Activated T-cell treated with anti-CD3 and anti-CD28 coated beads for 1 hour (primary cell): ENCODE measurements at regions not wholly inside any gene's neighbourhood (a gene's known extent, or its start where the extent isn't known, plus 50 kb on each side); places are given as distances from the start of the nearest gene placed in this dataset.
"Not testable (repeated sequence)": the region's sequence is repeated elsewhere in the genome, so short reads cannot be mapped to it uniquely, and the experiment has no call there.

Experiments used
- DNase-seq: peaks from one replicate; pipeline ENCODE4 v3.0.0-alpha.2; 2020; ENCODE audit warnings: low read depth

- DNase-seq, result no peak
Observed at GRCh38 chrX:53883196-53883595, 161.1 kb downstream of the PHF8 start.

DNA sequence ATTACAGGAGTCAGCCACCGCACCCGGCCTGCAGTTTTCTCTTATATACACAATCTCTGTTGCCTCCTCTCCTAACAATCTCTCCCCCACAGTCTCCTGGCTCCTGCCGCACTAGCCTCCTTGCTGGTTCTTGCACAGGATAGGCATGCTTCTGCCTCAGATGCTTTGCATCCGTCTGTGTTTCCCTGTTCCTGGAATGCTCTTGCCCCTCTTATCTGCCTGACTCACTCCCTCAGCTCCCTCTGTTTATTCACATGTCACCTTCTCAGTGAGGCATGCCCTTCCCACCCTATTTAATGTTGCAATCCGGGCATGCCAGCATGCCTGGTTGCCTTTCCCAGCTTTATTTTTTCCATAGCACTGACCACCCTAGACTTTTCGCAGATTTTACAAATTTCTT is 161.9 kb downstream of the PHF8 start:
- DNase-seq, result no peak

DNA sequence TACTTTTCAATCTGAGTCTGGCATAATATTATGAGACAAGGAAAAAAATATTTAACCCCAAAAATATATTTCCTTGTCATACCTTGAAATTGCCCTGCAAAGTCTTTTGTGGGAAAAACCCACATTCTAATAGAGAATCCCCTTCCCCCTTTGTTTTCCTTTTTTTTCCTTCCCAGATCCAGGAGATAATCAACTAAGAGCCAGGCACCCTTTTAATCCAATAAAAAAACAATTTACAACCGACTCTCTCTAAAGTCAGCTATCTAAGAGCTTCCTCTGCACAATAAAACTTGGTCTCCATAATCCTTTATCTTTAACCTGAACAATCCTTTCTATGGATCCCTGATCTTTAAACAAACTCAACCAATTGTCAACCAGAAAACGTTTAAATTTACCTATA is 163.5 kb downstream of the PHF8 start:
- DNase-seq, result not testable (repeated sequence)

DNA sequence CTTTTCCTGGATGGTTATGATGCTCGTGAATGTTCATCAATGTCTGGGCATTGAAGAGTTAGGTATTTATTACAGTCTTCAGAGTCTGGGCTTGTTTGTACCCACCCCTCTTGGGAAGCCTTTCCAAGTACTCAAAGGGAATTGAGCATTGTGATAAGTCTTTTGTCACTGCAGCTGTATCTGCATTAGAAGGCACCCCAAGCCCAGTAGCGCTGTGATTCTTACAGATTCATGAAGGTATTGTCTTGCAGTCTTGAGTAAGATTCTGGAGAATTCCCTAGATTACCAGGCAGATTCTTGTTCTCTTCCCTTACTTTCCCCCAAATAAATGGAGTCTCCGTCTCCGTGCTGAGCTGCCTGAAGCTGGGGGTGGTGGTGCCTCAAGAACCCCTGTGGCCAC is 173.4 kb upstream of the HUWE1 start:
- no peak for DNase-seq

DNA sequence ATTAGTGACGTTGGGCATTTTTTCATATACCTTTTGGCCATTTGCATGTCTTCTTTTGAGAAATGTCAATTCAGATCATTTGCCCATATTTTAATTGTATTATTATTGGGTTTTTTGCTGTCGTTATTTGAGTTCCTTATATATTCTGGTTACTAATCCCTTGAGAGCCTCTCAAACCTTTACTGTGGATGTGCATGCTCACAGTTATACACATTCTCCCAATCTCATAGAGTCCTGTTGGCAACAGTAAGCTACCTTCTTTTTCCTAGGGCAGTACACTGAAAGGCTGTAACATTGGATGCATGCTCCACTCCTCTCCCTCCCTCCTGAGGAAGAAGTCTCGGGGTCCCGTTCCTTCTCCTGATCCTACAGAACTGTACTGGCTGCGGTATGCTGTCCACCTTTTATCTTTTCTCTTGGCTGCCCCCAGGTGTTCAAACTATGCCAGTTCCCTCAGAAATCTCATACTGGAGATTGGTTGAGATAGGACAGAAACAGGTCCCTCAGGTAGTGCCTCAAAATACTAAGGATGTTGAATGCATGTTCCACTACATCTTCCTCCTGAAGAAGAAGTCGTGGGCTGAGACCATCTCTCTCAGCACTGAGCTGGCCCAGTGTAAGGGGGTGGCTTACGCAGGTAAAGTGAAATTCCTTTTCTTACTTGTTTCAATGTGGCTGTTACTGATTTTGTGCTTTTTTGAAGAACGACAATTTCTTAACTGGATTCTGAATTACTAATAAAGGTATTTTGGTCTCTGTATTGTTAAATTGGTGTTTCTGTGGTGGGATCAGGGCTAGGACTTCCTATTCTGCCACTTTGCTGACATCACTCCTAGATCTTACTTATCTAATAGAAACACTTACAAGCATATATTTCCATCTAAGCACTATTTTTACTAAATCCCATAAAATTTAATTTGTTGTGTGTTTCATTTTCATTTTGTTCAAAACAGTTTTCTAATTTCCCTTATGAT is 145.4 kb upstream of the HUWE1 start:
- peak; percentile 5 for DNase-seq

- DNase-seq, result no peak
Observed at GRCh38 chrX:53824686-53825085, 138.2 kb upstream of the HUWE1 start.

- not testable (repeated sequence) for DNase-seq
Observed at GRCh38 chrX:53818115-53818514, 131.6 kb upstream of the HUWE1 start.

GRCh38 chrX:53817548-53817947 is 131.0 kb upstream of the HUWE1 start:
- DNase-seq, result no peak

DNA sequence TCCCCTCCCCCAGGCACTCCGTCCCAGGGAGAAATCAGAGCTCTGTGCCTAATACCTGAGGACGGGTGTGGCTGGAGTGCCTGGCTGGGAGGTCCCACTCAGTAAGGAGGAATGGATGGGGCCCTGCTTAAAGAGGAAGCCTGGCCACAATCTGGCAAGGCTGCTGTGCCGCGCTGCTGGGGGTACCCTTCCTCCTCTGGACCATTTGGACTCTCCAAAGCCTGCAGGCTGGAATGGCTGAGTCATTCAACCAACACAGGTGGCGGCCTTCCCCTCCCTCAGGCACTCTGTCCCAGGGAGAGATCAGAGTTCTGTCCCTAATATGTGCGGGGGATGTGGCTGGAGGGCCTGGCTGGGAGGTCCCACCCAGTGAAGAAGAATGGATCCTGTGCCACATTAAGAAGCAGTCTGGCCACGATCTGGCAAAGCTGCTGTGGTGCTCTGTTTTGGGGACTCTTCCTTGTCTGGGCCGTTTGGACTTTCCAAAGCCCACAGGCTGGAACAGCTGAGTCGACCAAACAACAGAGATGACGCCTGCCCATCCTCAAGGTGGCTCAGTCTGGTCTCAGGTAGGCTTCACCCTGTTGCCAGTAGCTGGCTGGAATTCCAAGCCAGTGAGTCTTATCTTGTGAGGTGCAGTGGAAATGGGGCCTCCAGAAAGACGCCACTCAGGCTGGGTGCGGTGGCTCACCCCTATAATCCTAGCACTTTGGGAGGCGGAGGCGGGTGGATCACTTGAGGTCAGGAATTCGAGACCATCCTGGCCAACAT is 127.3 kb upstream of the HUWE1 start:
- no peak for DNase-seq

DNA sequence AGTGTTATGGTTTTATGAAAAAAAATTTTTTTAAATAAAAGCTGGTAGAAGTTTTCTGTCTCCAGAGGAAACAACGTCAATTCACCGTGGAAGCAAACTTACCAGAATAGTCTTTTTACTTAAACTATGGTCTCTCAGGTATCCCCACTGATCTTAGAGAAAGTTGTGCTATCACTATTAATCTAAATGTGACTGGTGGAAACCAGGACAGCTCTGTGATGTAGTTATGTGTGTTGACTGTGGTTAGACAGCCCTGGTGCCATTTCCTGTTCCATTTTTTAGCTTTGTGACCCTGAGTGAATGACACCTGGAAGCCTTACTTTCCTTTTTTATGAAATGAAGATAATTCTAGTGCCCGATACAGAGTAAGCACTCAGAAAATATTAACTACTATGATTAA is 111.8 kb upstream of the HUWE1 start:
- no peak for DNase-seq

GRCh38 chrX:53795576-53795975 is 109.1 kb upstream of the HUWE1 start:
- no peak for DNase-seq

GRCh38 chrX:53794181-53794580 is 107.7 kb upstream of the HUWE1 start:
- no peak for DNase-seq

DNA sequence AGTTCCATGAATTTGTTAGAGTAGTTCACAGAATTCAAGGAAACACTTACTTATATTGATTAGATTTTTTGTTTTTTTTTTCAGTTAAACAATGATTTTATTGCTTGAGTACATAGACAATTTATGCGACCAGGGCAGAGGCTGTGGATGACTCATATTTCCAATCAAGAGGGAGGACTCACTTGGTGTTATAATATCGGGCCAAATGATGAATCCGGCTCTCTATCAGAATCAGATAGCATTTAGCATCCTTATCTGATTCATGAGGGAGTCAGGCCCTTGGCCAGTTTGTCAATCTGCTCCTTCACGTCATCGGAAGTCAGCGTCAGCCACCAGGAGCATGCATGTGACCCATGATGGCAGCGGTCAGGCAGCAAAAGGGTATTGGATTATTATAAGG is 82.3 kb upstream of the HUWE1 start:
- no peak for DNase-seq

GRCh38 chrX:53768451-53768850 is 81.9 kb upstream of the HUWE1 start:
- DNase-seq, result no peak

DNA sequence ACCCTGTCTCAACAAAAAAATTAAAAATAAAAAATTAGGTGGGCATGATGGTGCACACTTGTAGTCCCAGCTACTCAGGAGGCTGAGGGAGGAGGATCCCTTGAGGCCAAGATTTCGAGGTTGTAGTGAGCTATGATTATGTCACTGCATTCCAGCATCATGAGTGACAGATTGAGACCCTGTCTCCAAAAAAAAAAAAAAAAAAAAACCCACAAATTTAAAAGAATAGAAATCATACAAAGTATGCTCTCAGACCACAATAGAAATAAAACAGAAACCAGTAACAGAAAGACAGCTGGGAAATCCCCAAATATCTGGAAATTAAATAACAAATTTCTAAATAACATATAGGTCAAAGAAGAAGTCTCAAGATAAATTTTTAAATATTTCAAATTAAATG is 81.0 kb upstream of the HUWE1 start:
- DNase-seq, result no peak

- not testable (repeated sequence) for DNase-seq
Observed at GRCh38 chrX:53757181-53757580, 70.7 kb upstream of the HUWE1 start.

DNA sequence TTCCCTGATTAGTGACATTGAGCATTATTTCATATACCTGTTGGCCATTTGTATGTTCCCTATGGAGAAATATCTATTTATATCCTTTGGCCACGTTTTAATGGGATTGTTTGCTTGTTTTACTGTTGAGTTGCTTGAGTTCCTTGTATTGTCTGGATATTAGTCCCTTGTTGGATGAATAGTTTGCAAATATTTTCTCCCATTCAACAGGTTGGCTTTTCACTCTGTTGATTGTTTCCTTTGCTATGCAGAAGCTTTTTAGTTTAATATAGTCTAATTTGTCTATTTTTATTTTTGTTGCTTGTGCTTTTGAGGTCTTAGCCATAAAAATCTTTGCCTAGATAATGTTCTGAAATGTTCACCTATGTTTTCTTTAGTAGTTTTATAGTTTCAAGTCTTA is 60.2 kb upstream of the HUWE1 start:
- no peak for DNase-seq

GRCh38 chrX:53743244-53743643 is 56.7 kb upstream of the HUWE1 start:
- no peak for DNase-seq

- no peak for DNase-seq
Observed at GRCh38 chrX:53738370-53738906, 51.9 kb upstream of the HUWE1 start.
